ENCODE measurements at regions not wholly inside any gene's neighbourhood (a gene's known extent, or its start where the extent isn't known, plus 50 kb on each side); places are given as distances from the start of the nearest gene placed in this dataset.

DNA sequence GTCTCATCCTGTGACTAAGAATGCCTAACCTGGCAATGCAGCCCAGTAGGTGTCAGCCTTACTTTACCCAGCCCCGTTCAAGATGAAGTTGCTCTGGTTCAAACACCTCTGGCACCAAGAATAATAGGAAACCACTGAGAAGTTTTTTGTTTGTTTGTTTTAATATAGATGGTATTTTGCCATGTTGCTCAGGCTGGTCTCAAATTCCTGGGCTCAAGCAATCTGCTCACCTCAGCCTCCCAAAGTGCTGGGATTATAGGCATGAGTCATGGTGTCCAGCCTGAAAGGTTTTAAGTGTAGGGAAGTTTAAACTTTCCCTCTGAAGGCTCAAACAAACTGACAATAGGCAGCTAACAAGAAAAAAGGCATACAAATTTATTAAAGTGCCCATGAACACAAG is 51.2 kb upstream of the ABCC4 start:
- no peak for DNase-seq

DNA sequence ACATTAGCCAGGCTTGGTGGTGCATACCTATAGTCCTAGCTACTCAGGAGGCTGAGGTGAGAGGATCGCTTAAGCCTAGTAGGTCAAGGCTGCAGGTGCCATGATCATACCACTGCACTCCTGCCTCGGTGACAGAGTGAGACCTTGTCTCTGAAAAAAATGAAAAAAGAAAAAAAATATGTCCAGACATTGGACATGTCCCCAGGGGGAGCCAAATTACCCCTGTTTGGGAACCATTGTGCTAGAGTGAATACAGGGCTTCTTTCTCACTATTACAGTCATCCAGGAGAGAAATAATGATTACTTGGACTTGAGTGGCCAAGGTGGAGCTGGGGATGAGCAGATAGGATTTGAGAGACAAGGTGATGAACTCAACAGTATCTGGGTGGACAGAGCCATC is 52.9 kb upstream of the ABCC4 start:
- no peak for DNase-seq

DNA sequence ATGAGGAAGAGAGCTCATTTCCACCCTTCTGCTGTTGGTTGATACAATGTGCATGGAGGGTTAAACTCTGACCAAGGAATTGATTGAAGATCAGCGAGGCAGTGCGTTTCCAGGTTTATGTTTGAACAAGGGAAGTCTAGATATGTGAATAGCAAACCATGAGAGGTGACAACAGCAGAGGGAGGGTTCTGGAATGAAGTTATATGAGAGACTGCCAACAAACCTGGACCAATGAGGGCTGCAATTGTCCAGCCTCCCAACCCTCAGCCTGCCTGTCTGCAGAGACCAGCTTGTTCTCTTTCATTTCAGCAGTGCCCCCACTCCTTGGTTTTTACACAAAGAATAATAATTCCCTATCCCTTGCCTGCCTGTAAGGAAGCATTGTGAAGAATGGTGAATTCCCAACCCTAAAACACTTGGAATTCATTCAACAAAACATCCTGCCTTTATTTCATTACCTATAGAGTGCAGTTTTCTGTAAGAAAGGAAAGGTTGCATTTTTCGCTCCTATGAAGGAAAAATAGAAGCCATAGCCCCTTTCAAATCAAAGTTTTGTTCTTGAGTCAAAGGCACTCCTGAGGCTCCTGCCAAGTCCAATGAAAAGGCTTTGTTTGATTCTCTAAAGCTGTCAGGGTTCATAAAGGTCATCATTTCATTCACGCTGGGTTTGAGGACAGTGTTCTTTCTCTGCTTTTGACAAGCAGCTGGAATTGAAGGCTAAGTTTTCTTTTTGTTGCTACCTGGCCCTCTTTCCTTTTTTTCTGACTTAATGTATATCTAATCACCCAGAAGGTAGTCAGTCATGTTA is 53.6 kb upstream of the ABCC4 start:
- DNase-seq, result no peak

DNA sequence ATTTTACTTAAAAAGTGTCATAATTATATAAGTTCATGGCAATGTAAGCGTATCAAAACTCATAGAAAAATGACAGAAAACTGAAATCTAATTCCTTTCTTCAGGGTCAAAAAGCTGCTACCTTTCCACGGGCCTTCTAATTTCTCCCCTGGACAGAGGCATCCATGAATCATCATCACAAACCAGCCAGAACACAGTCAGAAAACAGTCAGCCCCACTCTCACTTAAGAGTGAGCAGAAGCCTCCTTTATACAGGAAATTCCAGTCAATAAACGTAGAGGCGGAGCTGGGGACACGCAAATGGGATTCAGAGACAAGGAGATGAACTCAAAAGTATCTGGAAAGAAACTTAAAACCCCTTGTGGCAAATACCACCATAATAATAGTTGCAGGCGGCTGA is 54.2 kb upstream of the ABCC4 start:
- no peak for DNase-seq

DNA sequence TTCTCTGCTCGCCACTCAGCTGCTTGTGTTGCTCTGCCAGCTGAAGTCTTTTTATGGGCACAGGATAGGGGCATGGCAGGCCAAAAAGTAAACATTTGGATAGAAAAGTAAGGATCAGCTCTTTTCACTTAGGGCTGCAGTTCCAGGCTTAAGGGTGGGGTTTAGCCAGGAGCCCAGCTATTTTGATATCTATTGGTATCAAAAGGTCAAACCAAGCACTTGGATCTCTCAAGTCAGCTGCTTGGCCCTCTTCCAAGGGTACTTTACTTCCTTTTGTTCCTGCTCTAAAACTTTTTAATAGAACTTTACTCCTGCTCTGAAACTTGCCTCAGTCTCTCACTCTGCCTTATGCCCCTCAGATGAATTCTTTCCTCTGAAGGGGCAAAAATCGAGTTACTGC is 55.7 kb upstream of the ABCC4 start:
- DNase-seq, result no peak

DNA sequence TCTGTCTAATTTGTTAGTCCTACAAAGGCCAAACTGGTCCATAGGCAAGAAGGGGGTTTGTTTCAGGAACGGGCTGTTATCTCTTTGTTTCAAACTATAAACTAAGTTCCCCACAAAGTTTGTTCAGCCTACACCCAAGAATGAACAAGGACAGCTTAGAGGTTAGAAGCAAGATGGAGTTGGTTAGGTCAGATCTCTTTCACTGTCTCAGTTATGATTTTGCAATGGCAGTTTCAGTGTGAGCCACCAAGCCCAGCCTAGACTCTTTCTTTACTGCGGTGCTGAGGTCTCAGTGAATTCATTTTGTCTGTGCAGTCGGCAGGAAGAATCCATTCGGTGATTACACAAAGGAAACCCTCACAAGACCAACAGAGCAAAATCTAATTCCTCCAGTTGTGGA is 56.6 kb upstream of the ABCC4 start:
- peak; percentile 4 for DNase-seq

DNA sequence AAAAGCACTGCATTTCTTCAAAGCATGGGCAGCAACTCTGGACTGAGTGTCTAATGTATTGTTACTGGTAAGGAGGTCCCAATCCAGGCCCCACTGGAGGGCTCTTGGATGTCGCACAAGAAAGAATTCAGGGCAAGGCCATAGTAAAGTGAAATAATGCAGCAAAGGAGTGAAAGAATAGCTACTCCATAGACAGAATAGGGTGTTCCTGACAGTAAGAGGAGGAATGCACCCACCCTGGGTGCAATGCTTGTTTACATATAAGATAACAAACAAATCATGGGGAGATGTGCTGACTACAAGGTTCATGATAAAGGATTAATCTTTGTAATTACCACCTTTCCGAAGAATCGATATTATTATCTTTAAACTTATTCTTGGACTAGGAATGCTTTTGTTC is 58.8 kb upstream of the ABCC4 start:
- DNase-seq, result no peak

DNA sequence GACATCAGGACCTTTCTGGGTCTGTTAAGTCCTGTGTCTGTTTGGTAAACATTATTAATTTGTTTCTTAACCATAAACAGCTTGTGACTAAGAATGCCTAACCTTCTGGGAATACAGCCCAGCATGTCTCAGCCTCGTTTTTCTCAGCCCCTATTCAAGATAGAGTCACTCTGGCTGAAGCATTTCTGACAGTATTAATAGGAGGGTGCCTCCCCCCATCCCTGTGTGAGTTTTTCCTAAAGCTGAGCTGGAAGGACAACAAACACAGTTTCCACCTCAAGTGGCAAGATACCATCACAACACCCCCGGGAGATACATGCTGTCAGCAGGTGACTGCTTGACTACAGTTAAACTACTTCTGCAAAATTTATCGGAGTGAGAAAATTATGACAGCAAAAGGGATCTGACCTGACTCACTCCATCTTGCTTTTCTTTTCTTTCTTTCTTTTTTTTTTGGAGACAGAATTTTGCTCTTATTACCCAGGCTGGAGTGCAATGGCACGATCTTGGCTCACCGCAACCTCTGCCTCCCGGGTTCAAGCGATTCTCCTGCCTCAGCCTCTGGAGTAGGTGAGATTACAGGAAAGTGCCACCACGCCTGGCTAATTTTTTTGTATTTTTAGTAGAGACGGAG is 59.3 kb upstream of the ABCC4 start:
- no peak for DNase-seq

DNA sequence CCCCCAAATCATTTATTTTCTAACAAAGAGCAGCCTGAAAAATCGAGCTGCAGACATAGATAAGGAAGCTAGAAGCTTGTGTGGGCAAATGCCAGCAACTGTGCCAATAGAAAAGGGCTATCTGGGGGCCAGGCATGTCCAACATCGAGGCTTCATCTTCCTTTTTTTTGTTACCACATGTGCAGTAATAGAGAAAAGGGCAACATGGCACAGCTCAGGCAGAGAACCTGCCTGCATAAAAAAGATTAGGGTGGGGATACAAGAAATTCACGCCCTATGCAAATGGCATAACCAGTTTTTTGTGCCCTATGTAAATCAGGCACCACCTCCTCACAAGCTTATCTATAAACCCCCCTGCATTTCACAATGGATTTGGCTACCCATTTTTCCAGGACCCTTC is 60.4 kb upstream of the ABCC4 start:
- no peak for DNase-seq

DNA sequence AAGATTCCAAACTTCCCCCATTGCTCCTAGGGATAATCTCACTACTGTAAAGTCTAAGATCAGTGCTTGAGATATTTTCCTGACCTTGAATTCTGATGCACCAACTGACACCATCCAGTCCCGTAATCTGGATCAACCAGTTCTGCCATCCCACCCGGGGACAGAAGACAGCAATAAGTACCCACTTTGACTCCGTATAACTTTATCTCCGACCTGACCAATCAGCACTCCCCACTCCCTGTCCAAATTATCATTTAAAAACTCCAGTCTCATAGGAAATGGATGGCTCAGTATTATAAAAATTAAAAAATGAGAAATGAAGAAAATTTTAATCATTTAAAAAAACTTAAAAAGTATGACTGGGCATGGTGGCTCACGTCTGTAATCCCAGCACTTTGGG is 61.4 kb upstream of the ABCC4 start:
- DNase-seq, result no peak

DNA sequence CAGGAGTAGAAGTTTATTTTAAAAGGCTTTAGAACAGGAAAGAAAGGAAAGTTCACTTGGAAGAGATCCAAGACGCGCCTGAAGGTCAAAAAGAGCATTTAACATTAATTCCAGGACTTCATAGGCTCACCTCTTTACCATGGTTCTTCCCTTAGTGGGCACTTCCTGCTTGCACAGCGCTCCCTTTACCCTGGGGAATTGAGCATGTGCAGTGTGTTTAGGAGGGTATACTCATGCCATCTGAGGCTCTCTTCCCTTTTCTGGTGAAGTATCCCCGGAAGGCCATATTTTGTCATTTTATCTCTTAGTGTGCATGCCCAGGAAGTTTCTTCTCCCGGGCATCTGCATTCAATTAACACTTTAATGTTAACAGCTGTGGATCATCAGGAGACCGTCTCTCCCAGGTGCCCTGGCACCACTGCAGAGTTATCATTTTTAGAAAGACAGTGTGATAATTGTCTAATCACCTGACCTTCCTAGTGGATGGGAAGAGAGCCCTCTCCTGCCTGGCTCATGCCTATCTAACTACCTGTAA is 66.1 kb upstream of the ABCC4 start:
- no peak for DNase-seq

DNA sequence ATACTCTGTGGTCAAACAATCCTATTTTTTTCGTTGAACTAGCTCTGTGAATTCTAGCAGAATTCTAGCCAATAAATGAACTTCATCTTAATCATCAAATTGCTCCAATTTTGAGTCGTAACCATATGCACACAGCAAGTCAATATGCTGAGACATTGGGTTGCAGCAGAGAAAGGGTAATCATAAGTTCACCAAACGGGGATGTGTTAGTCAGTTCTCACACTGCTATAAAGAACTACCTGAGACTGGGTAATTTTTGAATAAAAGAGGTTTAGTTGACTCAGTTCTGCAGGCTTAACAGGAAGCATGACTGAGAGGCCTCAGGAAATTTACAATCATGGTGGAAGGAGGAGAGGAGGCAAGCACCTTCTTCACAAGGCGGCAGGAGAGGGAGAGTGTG is 67.7 kb upstream of the ABCC4 start:
- peak; percentile 31 for DNase-seq

DNA sequence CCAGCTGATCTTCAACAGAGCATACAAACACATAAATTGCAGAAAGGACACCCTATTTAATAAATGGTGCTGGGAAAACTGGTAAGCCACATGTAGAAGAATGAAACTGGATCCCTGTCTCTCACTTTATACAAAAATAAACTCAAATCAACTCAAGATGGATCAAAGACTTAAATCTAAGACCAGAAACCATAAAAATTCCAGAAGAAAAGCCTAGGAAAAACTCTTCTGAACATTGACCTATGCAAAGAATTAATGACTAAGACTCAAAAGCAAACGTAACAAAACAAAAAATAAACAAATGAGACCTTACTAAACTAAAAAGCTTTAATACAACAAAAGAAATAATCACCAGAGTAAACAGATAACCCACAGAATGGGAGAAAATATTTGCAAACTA is 74.5 kb upstream of the ABCC4 start:
- DNase-seq, result no peak

DNA sequence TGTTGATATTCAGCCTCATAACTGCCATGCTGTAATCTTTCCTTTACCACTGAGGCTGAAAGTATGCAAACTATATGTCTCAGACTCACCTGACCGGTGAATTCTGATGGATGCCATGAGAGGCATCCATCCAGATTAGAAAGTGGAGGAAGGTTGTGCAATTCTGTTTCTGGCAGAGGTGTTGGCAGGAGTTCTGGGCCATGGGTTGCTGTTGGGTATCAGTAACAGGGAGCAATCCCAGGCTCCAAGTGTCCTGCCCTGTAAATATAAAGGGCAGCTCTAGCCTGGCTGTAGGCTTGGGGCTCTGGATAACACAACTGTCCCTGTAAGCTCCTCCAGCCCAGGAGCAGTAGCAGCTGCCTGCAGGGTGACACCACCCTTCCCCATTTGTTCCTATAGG is 77.4 kb upstream of the ABCC4 start:
- DNase-seq, result no peak

DNA sequence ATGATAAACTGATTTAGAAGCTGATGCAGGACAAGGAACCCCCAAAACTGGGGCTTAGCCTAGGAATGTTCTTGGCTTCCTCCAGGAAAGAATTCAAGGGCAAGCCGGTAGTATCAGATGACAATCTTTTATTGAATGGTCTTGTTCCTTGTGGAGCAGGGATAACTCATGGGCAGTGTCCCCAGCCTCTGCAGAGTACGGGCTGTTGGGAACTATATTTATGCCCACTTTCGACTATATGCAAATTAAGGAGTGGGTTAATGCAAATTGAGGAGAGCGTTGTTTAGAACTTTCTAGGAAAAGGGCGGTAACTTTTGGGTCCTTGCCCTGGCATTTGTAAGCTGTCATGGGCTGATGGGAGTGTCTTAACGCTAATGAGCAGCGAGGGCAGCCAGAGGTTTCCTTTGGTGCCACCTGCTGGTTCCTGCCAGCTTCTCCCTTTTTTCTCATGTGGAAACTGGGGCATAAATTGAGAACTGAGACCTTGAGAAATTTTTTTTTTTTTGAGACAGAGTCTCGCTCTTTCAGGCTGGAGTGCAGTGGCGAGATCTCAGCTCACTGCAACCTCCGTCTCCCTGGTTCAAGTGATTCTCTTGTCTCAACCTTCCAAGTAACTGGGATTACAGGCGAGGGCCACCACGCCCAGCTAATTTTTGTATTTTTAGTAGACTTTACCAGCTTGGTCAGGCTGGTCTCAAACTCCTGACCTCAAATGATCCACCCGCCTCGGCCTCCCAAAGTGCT is 79.4 kb upstream of the ABCC4 start:
- peak; percentile 81 for DNase-seq

DNA sequence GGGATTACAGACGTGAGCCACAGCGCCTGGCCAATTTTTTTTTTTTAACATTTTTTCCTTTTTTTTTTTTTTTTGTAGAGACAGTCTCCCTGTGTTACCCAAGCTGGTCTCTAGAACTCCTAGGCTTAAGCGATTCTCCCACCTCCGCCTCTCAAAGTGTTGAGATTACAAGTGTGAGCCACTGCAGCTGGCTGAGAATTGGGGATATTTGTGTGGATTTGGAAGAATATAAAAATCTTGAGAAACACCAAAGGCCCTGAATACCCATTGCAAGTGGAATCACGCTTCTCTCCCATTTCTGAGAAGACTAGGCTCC is 79.9 kb upstream of the ABCC4 start:
- DNase-seq, result no peak

DNA sequence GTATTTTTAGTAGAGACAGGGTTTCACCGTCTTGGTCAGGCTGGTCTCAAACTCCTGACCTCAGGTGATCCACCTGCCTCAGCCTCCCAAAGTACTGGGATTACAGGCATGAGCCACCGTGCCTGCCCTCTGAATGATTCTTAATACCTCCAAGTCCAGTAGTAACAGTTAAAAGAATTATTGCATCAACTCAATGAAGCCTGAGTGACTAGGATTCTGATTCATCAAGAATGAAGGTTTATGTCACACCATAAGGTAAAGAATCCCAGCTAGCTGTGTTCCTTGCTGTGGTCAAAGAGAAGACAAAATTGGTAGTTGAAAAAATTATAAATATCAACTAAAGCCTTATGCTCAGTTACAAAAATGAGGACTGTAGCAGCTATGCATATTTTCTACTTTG is 81.2 kb upstream of the ABCC4 start:
- DNase-seq, result no peak

DNA sequence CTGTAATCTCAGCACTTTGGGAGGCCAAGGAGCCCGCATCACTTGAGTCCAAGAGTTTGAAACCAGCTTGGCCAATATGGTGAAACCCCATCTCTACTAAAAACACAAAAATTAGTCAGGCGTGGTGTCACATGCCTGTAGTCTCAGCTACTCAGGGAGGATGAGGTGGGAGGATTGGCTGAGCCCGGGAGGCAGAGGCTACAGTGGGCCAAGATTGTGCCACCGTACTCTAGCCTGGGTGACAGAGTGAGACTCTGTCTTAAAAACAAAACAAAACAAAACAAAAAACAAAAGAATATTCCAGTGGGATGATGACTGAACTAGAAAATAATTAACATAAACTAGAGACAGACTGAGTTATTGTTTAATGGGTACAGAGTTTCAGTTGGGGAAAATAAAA is 81.7 kb upstream of the ABCC4 start:
- DNase-seq, result no peak

DNA sequence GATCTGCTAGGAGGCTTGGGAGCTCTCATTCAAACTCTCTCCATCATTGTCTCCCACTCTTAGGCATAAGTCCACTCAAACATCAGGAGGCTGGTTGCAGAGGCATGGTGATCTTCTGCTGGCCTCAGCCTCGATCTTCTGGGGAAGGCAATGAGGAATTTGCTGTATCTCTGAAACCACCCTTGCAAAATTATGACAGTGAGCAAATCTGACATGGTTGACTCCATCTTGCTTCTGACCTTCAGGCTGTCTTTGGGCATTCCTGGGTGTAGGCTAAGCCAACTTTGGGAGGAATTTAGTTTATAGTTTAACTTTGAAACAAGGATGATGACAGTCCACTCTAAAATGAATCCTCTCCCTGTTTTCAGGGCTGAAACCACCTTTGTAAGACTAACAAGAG is 84.1 kb upstream of the ABCC4 start:
- DNase-seq, result no peak

DNA sequence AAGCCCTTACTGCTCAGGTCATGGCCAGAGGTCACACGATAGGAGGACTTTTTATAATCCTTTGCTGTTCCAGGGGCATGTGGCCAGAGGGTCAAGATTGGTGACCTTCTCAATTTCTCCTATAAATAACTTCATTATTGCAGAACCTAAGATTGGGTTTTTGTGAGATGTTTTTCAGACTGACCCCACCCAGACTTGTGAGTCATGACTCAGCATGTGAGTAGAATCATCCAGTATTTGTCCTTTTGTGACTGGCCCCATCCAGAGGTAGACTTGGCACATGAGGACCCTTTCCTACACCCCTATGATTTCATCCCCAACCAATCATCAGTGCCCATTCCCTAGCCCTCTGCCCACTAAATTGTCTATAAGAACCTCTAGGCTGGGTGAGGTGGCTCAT is 84.5 kb upstream of the ABCC4 start:
- DNase-seq, result no peak

DNA sequence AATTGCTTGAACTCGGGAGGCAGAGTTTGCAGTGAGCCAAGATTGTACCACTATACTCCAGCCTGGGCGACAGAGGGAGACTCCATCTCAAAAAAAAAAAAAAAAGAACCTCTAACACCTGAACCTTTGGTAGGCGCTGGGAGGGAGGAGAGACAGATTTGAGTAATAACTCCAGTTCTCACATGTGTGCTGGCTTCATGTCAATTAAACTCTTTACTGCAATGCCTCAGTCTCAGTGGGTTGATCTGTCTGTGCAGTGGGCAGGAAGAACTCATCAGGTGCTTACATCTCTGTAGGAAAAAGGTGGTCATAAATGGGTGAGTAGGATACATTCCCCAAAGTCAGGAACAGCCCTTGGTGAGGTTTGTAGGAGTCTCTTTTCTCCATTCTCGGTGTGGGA is 85.1 kb upstream of the ABCC4 start:
- no peak for DNase-seq

DNA sequence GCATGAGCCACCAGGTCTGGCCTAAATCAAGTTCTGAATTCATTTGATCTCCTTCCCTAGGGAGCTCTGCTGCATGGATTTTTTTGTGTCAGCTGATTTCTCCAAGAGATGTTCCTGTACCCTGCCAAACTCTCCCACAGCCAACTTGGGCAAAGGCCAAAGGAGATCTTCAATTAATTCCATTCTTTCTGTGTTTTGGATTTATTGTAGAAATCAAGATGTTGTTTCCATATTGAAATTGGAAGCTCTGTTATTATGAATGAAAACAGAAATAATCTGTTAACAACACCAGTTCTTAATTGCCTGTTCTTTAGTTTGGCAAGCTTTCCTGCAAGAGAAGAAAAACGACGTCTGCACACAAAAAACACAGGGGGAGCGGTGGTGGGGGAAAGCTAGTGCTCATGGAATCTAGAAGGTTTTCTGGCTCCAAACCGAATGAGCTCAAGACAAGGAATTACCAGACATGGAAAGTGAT is 86.5 kb upstream of the ABCC4 start:
- no peak for DNase-seq

DNA sequence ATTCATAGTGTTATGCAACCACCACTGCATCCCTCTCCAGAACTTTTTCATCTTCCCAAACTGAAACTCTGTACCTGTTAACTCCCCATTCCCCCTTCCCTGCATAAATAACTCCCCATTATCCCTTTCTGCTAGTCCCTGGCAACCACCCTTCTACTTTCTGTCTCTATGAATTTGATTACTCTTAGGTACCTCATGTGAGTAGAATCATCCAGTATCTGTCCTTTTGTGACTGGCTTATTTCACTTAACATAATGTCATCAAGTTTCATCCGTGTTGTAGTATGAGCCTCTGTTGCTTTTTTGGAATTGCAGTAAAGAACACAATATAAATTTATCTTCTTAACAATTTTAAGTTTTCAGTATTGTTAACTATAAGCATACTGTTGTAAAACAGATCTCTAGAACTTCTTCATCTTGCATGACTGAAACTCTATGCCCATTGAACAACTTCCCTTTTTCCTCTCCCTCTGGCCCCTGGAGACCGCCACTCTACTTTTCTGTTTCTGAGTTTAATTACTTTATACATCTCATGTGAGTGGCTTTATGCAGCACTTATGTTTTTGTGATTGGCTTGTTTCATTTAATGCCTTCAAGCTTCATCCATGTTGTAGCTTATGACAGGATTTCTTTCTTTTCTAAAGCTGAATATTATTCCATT is 87.3 kb upstream of the ABCC4 start:
- no peak for DNase-seq

DNA sequence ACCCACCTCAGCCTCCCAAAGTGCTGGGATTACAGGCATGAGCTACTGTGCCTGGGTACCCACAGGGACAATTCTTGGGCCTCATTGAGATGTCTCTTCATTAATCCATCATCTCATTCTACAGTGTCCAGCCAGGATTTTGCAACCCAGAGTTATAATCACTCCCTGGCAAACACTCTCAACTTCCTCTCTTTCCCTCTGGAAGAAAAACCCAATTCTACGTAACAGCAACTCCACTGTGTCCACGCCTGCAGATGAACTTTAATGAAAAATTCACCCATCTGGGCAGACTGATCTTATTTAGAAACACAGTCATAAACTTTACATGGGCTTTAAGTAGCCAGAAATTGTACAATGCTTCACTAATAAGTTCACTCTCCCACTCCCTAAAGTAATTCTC is 90.1 kb upstream of the ABCC4 start:
- DNase-seq, result no peak
